ENCODE measurements at regions not wholly inside any gene's neighbourhood (a gene's known extent, or its start where the extent isn't known, plus 50 kb on each side); places are given as distances from the start of the nearest gene placed in this dataset.

DNA sequence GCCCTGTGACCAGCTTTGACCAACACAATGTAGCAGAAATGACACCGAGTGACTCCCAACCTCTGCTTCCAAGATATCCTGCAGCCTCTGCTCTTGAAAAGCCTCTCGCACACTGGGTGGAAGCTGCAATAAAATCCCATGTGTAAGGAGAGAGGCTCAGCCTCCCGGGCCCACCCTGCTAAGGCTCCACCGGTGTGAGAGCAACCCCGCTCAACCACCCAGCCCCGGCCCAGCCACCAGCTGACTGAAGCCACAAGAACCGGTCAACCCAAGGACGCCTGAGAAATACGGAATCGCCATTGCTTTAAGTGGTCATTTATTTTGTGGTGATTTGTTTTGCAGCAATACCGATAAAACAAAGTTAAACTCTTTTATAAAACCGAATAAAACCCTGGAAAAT is 452.8 kb upstream of the SMIM21 start:
- no peaks in the 10 kb centered on the region for H3K36me3 ChIP-seq (replicated peaks in 1 of 2; ENCODE audit: control insufficient read depth in 1 of 2, insufficient read depth in 2 of 2, low read length in 2 of 2)
- no peaks in the 10 kb centered on the region for H3K79me2 ChIP-seq (ENCODE audit: insufficient read depth, low read length)
- Mint-ChIP-seq H3K27ac (no peak overlapping the region), H3K4me3 (no peak overlapping the region), H3K36me3 (no peaks in the 10 kb centered on the region), H3K9me3 (peaks cover 0 to 15% (median 2%) of the 10 kb centered on the region in 7 donors), H3K27me3 (ENCODE audit: low read depth in 3 of 3) (no peaks in the 10 kb centered on the region), H3K4me1 (no peaks in the 10 kb centered on the region)
- H3K9ac ChIP-seq (ENCODE audit: insufficient read depth, low read length, poor library complexity, severe bottlenecking), result no peak overlapping the region
- no peak for DNase-seq
- H2AFZ ChIP-seq (ENCODE audit: insufficient read depth, low read depth, low read length, poor library complexity, severe bottlenecking), result no peak overlapping the region
- no peaks in the 10 kb centered on the region for H3K4me1 ChIP-seq (ENCODE audit: control insufficient read depth in 1 of 2, insufficient read depth in 2 of 2, low read length in 2 of 2)
- 90% methylated on average over 6 of the region's 12 CpGs for WGBS (ENCODE audit: insufficient coverage)
- no peak overlapping the region for H3K4me2 ChIP-seq (replicated peaks; ENCODE audit: extremely low read depth, low read length, poor library complexity, severe bottlenecking)
- no peak overlapping the region for H3K4me3 ChIP-seq (replicated peaks in 1 of 3; ENCODE audit: low read depth in 2 of 3, low read length in 3 of 3)
- peaks cover 0 to 3% of the 10 kb centered on the region in 2 donors for H3K9me3 ChIP-seq (replicated peaks in 1 of 2; ENCODE audit: control insufficient read depth in 1 of 2, insufficient read depth in 1 of 2, low read length in 2 of 2)
- intact Hi-C loops (cut with micrococcal nuclease), result no loop called here
- TF ChIP-seq, protein P1, sequence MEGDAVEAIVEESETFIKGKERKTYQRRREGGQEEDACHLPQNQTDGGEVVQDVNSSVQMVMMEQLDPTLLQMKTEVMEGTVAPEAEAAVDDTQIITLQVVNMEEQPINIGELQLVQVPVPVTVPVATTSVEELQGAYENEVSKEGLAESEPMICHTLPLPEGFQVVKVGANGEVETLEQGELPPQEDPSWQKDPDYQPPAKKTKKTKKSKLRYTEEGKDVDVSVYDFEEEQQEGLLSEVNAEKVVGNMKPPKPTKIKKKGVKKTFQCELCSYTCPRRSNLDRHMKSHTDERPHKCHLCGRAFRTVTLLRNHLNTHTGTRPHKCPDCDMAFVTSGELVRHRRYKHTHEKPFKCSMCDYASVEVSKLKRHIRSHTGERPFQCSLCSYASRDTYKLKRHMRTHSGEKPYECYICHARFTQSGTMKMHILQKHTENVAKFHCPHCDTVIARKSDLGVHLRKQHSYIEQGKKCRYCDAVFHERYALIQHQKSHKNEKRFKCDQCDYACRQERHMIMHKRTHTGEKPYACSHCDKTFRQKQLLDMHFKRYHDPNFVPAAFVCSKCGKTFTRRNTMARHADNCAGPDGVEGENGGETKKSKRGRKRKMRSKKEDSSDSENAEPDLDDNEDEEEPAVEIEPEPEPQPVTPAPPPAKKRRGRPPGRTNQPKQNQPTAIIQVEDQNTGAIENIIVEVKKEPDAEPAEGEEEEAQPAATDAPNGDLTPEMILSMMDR (IDR thresholded peaks at IDR 0.05), result no peak
- H3K27ac ChIP-seq (ENCODE audit: low read depth in 1 of 2, low read length in 2 of 2), result no peak overlapping the region
- no peaks in the 10 kb centered on the region for H4K20me1 ChIP-seq (ENCODE audit: insufficient read depth, low read length)
- H3K27me3 ChIP-seq (ENCODE audit: control insufficient read depth in 2 of 2, insufficient read depth in 2 of 2, low read length in 2 of 2), result no peaks in the 10 kb centered on the region

DNA sequence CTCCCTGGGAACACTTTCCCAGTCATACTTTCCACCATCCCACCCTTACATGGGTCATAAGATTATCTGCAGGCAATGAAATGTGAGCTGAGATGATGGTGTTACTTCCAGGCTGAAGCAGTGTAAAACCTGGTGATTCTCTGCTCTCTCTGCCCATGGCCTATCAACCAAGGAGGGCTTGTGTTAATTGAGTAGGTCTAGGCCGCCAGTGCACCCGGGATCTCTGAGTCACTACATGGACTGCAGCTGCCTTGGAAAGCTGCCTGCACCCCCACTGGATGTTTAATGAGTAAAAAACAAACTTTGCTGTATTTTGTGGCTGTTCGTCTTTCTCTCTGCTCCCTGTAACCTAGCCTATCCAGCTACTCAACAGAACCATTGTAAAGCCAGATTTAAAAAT is 451.7 kb upstream of the SMIM21 start:
- Mint-ChIP-seq H3K36me3 (no peaks in the 10 kb centered on the region), H3K27ac (no peak overlapping the region)

More for the DNA sequence above, 451.7 kb upstream of the SMIM21 start:
- Mint-ChIP-seq H3K9me3 (peaks cover 0 to 15% (median 2%) of the 10 kb centered on the region in 7 donors), H3K4me3 (no peak overlapping the region), H3K27me3 (ENCODE audit: low read depth in 3 of 3) (no peaks in the 10 kb centered on the region), H3K4me1 (no peaks in the 10 kb centered on the region)
- TF ChIP-seq, protein P1 (IDR thresholded peaks at IDR 0.05), result no peak
- Histone ChIP-seq H3K9ac (ENCODE audit: insufficient read depth, low read length, poor library complexity, severe bottlenecking) (no peak overlapping the region), H3K27me3 (ENCODE audit: control insufficient read depth in 2 of 2, insufficient read depth in 2 of 2, low read length in 2 of 2) (no peaks in the 10 kb centered on the region), H3K79me2 (ENCODE audit: insufficient read depth, low read length) (no peaks in the 10 kb centered on the region), H2AFZ (ENCODE audit: insufficient read depth, low read depth, low read length, poor library complexity, severe bottlenecking) (no peak overlapping the region), H3K36me3 (replicated peaks in 1 of 2; ENCODE audit: control insufficient read depth in 1 of 2, insufficient read depth in 2 of 2, low read length in 2 of 2) (no peaks in the 10 kb centered on the region), H3K9me3 (replicated peaks in 1 of 2; ENCODE audit: control insufficient read depth in 1 of 2, insufficient read depth in 1 of 2, low read length in 2 of 2) (peaks cover 0 to 3% of the 10 kb centered on the region in 2 donors), H3K4me1 (ENCODE audit: control insufficient read depth in 1 of 2, insufficient read depth in 2 of 2, low read length in 2 of 2) (no peaks in the 10 kb centered on the region), H3K27ac (ENCODE audit: low read depth in 1 of 2, low read length in 2 of 2) (no peak overlapping the region), H3K4me3 (replicated peaks in 1 of 3; ENCODE audit: low read depth in 2 of 3, low read length in 3 of 3) (no peak overlapping the region), H4K20me1 (ENCODE audit: insufficient read depth, low read length) (no peaks in the 10 kb centered on the region), H3K4me2 (replicated peaks; ENCODE audit: extremely low read depth, low read length, poor library complexity, severe bottlenecking) (no peak overlapping the region)
- no peak for DNase-seq
- intact Hi-C loops (cut with micrococcal nuclease), result no loop called here
- no CpG with 5 or more reads among the region's 3 CpGs for WGBS (ENCODE audit: insufficient coverage)
